ENCODE measurements at regions not wholly inside any gene's neighbourhood (a gene's known extent, or its start where the extent isn't known, plus 50 kb on each side); places are given as distances from the start of the nearest gene placed in this dataset.

GRCh38 chr17:79162012-79162963 lies 87.7 kb downstream of the ENGASE start:
- no peak overlapping the region for H2BK15ac ChIP-seq (ENCODE audit: low read depth, low read length)
- H3K4me1 Mint-ChIP-seq, result peaks cover 3 to 20% of the 10 kb centered on the region in 2 experiments; a peak in 2 of 4 replicates
- no peak overlapping the region for H3K4me3 Mint-ChIP-seq
- H2AK5ac ChIP-seq (ENCODE audit: insufficient read length, low read length), result no peak overlapping the region
- H3K9me3 Mint-ChIP-seq, result no peaks in the 10 kb centered on the region
- no peak overlapping the region for H3K4ac ChIP-seq (ENCODE audit: low read depth, low read length)
- H4K91ac ChIP-seq (ENCODE audit: insufficient read length, low read depth, low read length), result no peak overlapping the region
- no peak overlapping the region for H2BK5ac ChIP-seq (ENCODE audit: insufficient read length, low read length)
- no peak overlapping the region for H3T11ph ChIP-seq (ENCODE audit: low read length)
- H2BK20ac ChIP-seq (ENCODE audit: low read depth, low read length, poor library complexity, severe bottlenecking), result no peak overlapping the region
- H4K5ac ChIP-seq (ENCODE audit: insufficient read length, low read depth, low read length), result no peak overlapping the region
- no peak overlapping the region for H2BK120ac ChIP-seq (ENCODE audit: low read depth, low read length, poor library complexity, severe bottlenecking)
- DNase-seq, result no peak
- no CpG with 5 or more reads among the region's 26 CpGs for WGBS (ENCODE audit: extremely low coverage, insufficient read length, low lambda C conversion rate)
- H3K56ac ChIP-seq (ENCODE audit: insufficient read length, low read depth, low read length), result no peak overlapping the region
- no peak overlapping the region; a peak in 1 of 7 replicates for H3K27ac Mint-ChIP-seq
- no peak overlapping the region for H2BK12ac ChIP-seq (ENCODE audit: insufficient read length, low read depth, low read length)
- H3K79me1 ChIP-seq (ENCODE audit: insufficient read depth, low read depth, low read length, poor library complexity, severe bottlenecking), result no peaks in the 10 kb centered on the region
- H3K14ac ChIP-seq (ENCODE audit: insufficient read depth, low read length), result no peak overlapping the region; the same call in 1 of the 2 replicates
- no peaks in the 10 kb centered on the region for H3K36me3 Mint-ChIP-seq (ENCODE audit: insufficient read depth in 1 of 3, low read depth in 3 of 3)
- no peak overlapping the region for H3K9ac ChIP-seq (ENCODE audit: extremely low read depth, insufficient read length, low read length)
- no peak overlapping the region for H3K27ac ChIP-seq (ENCODE audit: insufficient read length, low read depth, low read length)
- no peak overlapping the region for H3K4me2 ChIP-seq (ENCODE audit: insufficient read depth, insufficient read length, low read length)
- no peaks in the 10 kb centered on the region for H3K4me1 ChIP-seq (ENCODE audit: insufficient read depth, low read length)
- H3K27me3 ChIP-seq (ENCODE audit: insufficient read depth, low read length), result no peaks in the 10 kb centered on the region
- H3K27me3 Mint-ChIP-seq (ENCODE audit: low read depth), result peaks cover 2% of the 10 kb centered on the region; the same call in 1 of the 2 replicates
- no peak overlapping the region for H3K23ac ChIP-seq (ENCODE audit: insufficient read length, low read depth, low read length)
- no peaks in the 10 kb centered on the region for H4K20me1 ChIP-seq (ENCODE audit: control insufficient read depth, insufficient read depth, insufficient read length)
- H4K8ac ChIP-seq (replicated peaks; ENCODE audit: insufficient read length, low read depth, low read length), result no peak overlapping the region
- H2AFZ ChIP-seq (ENCODE audit: low read length), result no peak overlapping the region
- no peaks in the 10 kb centered on the region for H3K9me3 ChIP-seq (ENCODE audit: control insufficient read depth, low read depth, low read length)
- no peaks in the 10 kb centered on the region for H3K23me2 ChIP-seq (ENCODE audit: insufficient read length, low read depth, low read length, poor library complexity, severe bottlenecking)
- TF ChIP-seq, protein P1, sequence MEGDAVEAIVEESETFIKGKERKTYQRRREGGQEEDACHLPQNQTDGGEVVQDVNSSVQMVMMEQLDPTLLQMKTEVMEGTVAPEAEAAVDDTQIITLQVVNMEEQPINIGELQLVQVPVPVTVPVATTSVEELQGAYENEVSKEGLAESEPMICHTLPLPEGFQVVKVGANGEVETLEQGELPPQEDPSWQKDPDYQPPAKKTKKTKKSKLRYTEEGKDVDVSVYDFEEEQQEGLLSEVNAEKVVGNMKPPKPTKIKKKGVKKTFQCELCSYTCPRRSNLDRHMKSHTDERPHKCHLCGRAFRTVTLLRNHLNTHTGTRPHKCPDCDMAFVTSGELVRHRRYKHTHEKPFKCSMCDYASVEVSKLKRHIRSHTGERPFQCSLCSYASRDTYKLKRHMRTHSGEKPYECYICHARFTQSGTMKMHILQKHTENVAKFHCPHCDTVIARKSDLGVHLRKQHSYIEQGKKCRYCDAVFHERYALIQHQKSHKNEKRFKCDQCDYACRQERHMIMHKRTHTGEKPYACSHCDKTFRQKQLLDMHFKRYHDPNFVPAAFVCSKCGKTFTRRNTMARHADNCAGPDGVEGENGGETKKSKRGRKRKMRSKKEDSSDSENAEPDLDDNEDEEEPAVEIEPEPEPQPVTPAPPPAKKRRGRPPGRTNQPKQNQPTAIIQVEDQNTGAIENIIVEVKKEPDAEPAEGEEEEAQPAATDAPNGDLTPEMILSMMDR (conservative IDR thresholded peaks at IDR 0.05), result no peak
- no peaks in the 10 kb centered on the region for H3K79me2 ChIP-seq (ENCODE audit: insufficient read depth, low read length)
- no peak overlapping the region for H3K18ac ChIP-seq (ENCODE audit: insufficient read length, low read depth, low read length)

All from H9 (cell line).